ENCODE measurements at regions not wholly inside any gene's neighbourhood (a gene's known extent, or its start where the extent isn't known, plus 50 kb on each side); places are given as distances from the start of the nearest gene placed in this dataset.

DNA sequence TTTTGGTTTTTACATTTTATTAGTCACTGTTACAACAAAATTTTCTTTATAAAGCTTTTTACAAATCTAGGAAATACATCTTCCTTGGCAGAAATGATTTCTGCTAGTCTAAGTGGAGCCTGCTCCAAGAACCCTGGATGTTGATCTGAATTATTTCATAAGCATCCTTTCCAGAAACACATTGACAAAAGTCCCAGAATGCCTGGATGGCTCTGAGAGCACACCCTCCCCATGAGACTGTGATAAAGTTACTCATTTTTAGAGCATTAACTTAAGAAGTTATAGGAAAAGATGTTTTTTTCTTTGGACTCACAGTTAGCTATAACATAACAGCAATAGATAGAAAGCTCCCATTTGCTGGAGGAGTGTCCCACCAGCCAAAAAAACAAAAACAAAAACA lies 559.6 kb upstream of the SPRY2 start:
- TF ChIP-seq, protein P1, sequence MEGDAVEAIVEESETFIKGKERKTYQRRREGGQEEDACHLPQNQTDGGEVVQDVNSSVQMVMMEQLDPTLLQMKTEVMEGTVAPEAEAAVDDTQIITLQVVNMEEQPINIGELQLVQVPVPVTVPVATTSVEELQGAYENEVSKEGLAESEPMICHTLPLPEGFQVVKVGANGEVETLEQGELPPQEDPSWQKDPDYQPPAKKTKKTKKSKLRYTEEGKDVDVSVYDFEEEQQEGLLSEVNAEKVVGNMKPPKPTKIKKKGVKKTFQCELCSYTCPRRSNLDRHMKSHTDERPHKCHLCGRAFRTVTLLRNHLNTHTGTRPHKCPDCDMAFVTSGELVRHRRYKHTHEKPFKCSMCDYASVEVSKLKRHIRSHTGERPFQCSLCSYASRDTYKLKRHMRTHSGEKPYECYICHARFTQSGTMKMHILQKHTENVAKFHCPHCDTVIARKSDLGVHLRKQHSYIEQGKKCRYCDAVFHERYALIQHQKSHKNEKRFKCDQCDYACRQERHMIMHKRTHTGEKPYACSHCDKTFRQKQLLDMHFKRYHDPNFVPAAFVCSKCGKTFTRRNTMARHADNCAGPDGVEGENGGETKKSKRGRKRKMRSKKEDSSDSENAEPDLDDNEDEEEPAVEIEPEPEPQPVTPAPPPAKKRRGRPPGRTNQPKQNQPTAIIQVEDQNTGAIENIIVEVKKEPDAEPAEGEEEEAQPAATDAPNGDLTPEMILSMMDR (conservative IDR thresholded peaks at IDR 0.05) = no peak
- TF ChIP-seq ZFX (IDR thresholded peaks at IDR 0.05) = no peak
